Testis (tissue), 2 donors: ENCODE measurements at regions not wholly inside any gene's neighbourhood (a gene's known extent, or its start where the extent isn't known, plus 50 kb on each side); places are given as distances from the start of the nearest gene placed in this dataset.

Experiments
- DNase-seq: peaks from one replicate; pipeline ENCODE4 v3.0.0-alpha.2; 2019
- H3K27ac ChIP-seq, 2 donors: fragments of 200-600 bp; sonication (generic); one replicate each; pipeline ENCODE4 v1.5.1; 2019
- H3K27me3 ChIP-seq: fragments of 200-600 bp; sonication (generic); one replicate; pipeline ENCODE4 v1.5.1; 2019
- H3K36me3 ChIP-seq: fragments of 200-600 bp; sonication (generic); one replicate; pipeline ENCODE4 v1.5.1; 2017; ENCODE audit warnings: low read depth; ENCODE audit errors: missing control alignments
- H3K4me1 ChIP-seq: fragments of 200-600 bp; sonication (generic); one replicate; pipeline ENCODE4 v1.5.1; 2019
- H3K4me3 ChIP-seq, 2 donors: fragments of 200-600 bp; sonication (generic); one replicate each; pipeline ENCODE4 v1.5.1; 2017 to 2019
- H3K9me3 ChIP-seq: fragments of 200-600 bp; sonication (generic); one replicate; pipeline ENCODE4 v1.5.1; 2017
- POLR2A ChIP-seq: fragments of 450-650 bp; IDR thresholded peaks from one replicate; pipeline ENCODE4 v1.6.1; 2017; ENCODE audit warnings: antibody characterized with exemption, mild to moderate bottlenecking, moderate library complexity
- WGBS, 2 donors: methylation state at CpG; one replicate each; pipeline ENCODE4 v1.1.5; 2018; 5-methylcytosine and 5-hydroxymethylcytosine counted together
- intact Hi-C: fragments of 100-400 bp; cut with DNase I; formaldehyde crosslinking; loops from one replicate; pipeline ENCODE4 v1.15.1; 2023; ENCODE audit warnings: low total_unique reads
- TF ChIP-seq, protein P1 (sequence below), 3 experiments: fragments of 450-650 bp in 2 of 3; fragments of 200-600 bp in 1 of 3; sonication (generic) in 1 of 3; IDR thresholded peaks; one replicate each; pipeline ENCODE4 v1.5.1; 2016 to 2019; ENCODE audit warnings: antibody characterized with exemption in 3 of 3, mild to moderate bottlenecking in 2 of 3, moderate library complexity in 1 of 3

DNA sequence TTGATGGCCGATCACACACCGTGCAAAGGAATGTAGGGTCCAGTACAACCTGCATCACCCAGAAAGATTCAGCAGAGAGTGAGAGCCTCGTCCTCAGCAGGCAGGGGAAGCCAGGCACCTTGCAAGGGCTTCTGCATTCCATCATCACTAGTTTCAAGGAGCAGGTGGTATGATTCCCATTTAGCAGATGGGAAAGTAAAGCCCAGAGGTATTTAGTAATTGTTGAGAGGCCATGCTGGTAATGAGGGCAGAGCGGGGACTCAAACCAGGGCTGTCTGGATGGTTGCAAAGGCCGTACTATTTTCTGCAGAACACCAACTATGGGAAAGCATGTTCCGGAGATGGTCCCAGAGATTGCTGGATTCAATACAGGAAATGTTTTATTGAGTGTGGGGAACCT, 65.8 kb upstream of the MRTFB start:
- 81 to 90% methylated on average over 6 of the region's 6 CpGs for WGBS, 2 donors
- TF ChIP-seq POLR2A: no peak
- TF ChIP-seq, protein P1, sequence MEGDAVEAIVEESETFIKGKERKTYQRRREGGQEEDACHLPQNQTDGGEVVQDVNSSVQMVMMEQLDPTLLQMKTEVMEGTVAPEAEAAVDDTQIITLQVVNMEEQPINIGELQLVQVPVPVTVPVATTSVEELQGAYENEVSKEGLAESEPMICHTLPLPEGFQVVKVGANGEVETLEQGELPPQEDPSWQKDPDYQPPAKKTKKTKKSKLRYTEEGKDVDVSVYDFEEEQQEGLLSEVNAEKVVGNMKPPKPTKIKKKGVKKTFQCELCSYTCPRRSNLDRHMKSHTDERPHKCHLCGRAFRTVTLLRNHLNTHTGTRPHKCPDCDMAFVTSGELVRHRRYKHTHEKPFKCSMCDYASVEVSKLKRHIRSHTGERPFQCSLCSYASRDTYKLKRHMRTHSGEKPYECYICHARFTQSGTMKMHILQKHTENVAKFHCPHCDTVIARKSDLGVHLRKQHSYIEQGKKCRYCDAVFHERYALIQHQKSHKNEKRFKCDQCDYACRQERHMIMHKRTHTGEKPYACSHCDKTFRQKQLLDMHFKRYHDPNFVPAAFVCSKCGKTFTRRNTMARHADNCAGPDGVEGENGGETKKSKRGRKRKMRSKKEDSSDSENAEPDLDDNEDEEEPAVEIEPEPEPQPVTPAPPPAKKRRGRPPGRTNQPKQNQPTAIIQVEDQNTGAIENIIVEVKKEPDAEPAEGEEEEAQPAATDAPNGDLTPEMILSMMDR (IDR thresholded peaks at IDR 0.05): no peak
- no peak overlapping the region for H3K4me3 ChIP-seq
- no peaks in the 10 kb centered on the region for H3K36me3 ChIP-seq
- H3K4me1 ChIP-seq: peaks cover 15% of the 10 kb centered on the region
- intact Hi-C loops: no loop called here
- DNase-seq: no peak
- no peaks in the 10 kb centered on the region for H3K27me3 ChIP-seq
- H3K27ac ChIP-seq: no peak overlapping the region
- no peaks in the 10 kb centered on the region for H3K9me3 ChIP-seq

DNA sequence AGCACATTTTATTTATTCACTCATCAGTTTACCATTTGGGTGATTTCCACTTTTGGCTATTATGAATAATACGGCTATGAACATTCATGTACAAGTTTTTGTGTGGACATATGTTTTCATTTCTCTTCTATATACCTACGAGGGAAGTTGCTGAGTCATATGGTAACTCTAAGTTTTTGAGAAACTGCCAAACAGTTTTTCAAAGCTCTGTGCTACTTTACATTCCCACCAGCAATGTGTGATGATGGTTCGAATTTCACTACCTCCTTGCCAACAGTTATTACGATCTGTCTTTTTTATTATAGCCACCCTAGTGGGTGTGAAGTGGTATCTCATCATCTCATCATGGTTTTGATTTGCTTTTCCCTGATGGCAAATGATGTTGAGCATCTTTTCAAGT, 63.7 kb upstream of the MRTFB start:
- H3K27ac ChIP-seq: no peak overlapping the region
- 79 to 84% methylated on average over 4 of the region's 4 CpGs for WGBS, 2 donors
- H3K36me3 ChIP-seq: no peaks in the 10 kb centered on the region
- H3K27me3 ChIP-seq: no peaks in the 10 kb centered on the region
- no peak for DNase-seq
- intact Hi-C loops: no loop called here
- peaks cover 17% of the 10 kb centered on the region for H3K4me1 ChIP-seq
- no peaks in the 10 kb centered on the region for H3K9me3 ChIP-seq
- TF ChIP-seq, protein P1 (IDR thresholded peaks at IDR 0.05): no peak
- TF ChIP-seq POLR2A: no peak
- no peak overlapping the region for H3K4me3 ChIP-seq

DNA sequence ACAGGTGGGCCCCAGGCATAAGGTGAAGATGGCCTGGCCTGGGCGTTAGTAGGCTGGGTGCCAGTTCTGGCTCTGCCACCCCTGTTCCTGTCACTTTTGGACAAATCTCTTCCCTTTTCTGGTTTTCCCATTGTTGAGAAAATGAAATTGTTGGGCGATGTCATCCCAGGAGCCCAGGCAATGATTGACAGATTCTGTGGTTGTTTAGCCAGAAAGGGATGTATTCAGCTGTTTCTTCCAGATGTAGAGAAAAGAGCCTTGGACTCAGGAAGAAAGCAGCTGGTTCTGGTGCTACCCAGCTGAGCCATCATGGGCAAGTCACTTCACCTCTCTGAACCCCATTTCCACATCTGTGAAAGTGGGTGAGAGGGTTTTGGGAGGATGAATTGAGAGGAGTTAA, 60.1 kb upstream of the MRTFB start:
- no peak for DNase-seq
- no peaks in the 10 kb centered on the region for H3K27me3 ChIP-seq
- H3K27ac ChIP-seq: no peak overlapping the region
- H3K4me3 ChIP-seq: no peak overlapping the region
- H3K9me3 ChIP-seq: no peaks in the 10 kb centered on the region
- no peaks in the 10 kb centered on the region for H3K36me3 ChIP-seq
- TF ChIP-seq POLR2A: no peak
- TF ChIP-seq, protein P1 (IDR thresholded peaks at IDR 0.05): no peak
- WGBS, 2 donors: 96 to 98% methylated on average over 2 of the region's 2 CpGs
- peaks cover 18% of the 10 kb centered on the region for H3K4me1 ChIP-seq
- intact Hi-C loops: no loop called here

DNA sequence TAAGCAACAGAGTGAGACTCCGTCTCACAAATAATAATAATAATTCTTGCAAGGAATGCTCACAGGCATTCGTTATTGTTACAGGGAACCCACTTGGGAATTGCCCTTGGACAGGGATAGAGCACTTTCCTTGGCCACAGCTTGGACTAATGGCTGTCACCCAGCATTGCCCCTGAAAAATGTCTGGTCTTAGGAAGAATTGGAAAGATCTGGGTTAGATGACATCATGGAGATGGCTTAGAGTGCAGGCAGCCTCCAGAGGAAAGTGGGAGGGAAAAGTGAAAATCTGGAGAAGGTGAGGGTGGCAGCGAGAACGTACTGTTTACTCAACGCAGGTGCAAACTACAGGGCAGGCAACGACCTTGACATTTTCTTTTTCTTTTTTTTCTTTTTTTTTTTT, 59.3 kb upstream of the MRTFB start:
- no peak overlapping the region for H3K27ac ChIP-seq
- H3K4me3 ChIP-seq: no peak overlapping the region
- peaks cover 18% of the 10 kb centered on the region for H3K4me1 ChIP-seq
- H3K36me3 ChIP-seq: no peaks in the 10 kb centered on the region
- 30 to 52% methylated on average over 6 of the region's 6 CpGs for WGBS, 2 donors
- TF ChIP-seq, protein P1 (IDR thresholded peaks at IDR 0.05): no peak
- TF ChIP-seq POLR2A: no peak
- H3K27me3 ChIP-seq: no peaks in the 10 kb centered on the region
- no peaks in the 10 kb centered on the region for H3K9me3 ChIP-seq
- intact Hi-C loops: no loop called here
- no peak for DNase-seq

DNA sequence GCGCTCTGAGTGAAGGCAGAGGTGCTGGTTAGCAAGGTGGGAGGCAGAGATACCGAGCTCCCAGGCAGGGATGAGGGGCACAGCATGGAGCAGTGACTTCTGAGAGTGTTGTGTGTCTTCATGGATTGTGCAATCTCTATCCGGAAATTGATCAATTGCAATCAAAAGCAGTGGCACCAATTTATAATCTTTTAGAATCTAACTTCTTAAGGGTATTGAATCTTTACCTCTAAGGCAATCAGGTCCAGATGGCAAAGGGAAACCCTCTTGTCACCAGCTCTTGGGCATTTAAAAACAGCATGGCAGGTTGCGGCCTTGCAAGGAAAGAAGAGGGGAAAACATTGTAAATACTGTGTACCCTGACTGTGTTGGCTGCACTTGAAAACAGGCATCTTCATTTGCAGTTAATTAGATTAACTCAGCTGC, 58.0 kb upstream of the MRTFB start:
- H3K36me3 ChIP-seq: no peaks in the 10 kb centered on the region
- TF ChIP-seq, protein P1 (IDR thresholded peaks at IDR 0.05): no peak
- TF ChIP-seq POLR2A: no peak
- no peak overlapping the region for H3K4me3 ChIP-seq
- 86 to 89% methylated on average over 4 of the region's 4 CpGs for WGBS, 2 donors
- H3K4me1 ChIP-seq: peaks cover 18% of the 10 kb centered on the region
- no peak for DNase-seq
- H3K27me3 ChIP-seq: no peaks in the 10 kb centered on the region
- no peak overlapping the region for H3K27ac ChIP-seq
- no peaks in the 10 kb centered on the region for H3K9me3 ChIP-seq
- intact Hi-C loops: no loop called here
